NAMALWA (cell line): ENCODE measurements at regions not wholly inside any gene's neighbourhood (a gene's known extent, or its start where the extent isn't known, plus 50 kb on each side); places are given as distances from the start of the nearest gene placed in this dataset.
"Not testable (repeated sequence)": the region's sequence is repeated elsewhere in the genome, so short reads cannot be mapped to it uniquely, and the experiment has no call there.

Experiments used
- DNase-seq: peaks from one replicate; pipeline ENCODE4 v3.0.0-alpha.2; 2015; ENCODE audit warnings: low spot score

- DNase-seq = no peak
These were observed 163.6 kb upstream of the NDN start for GRCh38 chr15:23850666-23851065.

DNA sequence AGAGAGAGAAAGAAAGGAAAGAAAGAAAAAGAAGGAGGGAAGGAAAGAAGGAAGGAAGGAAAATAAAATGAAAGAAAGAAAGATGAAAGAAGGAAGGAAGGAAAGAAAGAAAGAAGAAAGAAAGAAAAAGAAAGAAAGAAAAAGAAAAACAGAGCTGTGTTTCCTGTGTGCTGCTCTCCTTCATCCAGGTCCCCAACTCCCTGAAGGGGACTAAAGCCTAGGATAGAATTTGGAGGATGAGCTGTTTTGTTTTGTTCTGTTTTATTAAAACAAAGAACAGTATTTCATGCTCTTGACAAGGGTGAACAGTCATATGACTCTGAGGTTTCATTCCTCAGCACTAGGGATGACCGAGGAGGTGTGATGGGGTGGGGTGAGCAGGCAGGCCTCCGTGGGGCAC lies 164.8 kb upstream of the NDN start:
- no peak for DNase-seq

GRCh38 chr15:23853286-23853685 lies 166.2 kb upstream of the NDN start:
- DNase-seq = no peak

GRCh38 chr15:23854203-23854911 lies 167.3 kb upstream of the NDN start:
- DNase-seq = no peak

DNA sequence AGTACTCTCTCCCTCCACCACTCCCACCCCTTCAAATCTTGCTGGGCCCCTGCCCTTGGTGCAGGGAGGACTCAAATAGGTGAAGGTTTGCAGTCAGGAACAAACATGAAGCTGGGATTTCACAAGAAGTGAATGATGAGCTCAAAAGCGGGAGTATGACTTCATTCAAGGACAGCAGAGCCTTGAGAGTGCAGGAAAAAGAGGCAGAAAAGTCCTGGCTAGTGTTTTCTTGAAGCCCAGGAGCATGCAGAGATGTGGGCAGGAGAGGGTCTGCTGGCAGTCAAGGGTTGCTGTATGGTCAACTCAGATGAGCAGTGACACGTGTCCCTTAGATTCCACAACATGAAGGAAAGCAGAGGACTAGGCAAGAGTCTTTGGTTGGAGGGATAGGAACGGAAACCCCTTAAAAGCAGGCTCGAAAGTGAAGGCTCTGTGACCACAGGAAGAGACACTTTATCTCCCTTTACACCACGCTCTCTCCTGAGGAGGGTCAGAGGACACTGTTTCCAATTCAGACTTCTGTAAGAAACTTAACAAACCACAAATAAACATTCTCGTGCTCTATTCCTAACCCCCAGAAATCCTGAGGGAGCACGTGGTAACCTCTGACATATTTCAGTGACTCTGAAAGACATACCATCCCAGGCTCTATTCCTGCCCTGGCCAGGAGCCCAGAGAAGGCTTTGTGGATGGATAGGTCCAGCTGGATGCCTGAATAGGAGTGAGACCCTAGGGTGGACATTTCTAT lies 168.0 kb upstream of the NDN start:
- no peak for DNase-seq

DNA sequence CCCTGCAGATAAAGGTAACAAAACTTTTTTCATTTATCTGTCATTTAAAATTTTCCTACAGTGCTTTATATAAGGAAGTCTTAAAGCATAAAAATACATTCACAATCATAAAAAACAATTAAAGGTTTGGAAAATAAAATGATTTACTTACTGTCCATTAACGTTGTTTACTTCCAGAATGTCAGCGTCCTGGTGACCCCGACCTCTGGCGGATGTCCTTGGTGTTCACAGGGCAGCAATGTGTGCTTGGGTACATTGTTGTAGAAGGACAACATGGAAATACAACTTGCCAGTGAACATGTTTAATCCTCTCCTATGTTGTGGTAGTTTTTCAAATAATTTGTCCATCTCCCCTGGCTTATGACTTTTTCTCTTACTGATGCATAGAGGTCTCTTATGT lies 168.8 kb upstream of the NDN start:
- DNase-seq = no peak

GRCh38 chr15:23857028-23857641 lies 170.0 kb upstream of the NDN start:
- DNase-seq = peak; percentile 63

GRCh38 chr15:23859008-23859407 lies 171.9 kb upstream of the NDN start:
- DNase-seq = no peak

- DNase-seq = no peak
These were observed 173.5 kb upstream of the NDN start for GRCh38 chr15:23860290-23861245.

DNA sequence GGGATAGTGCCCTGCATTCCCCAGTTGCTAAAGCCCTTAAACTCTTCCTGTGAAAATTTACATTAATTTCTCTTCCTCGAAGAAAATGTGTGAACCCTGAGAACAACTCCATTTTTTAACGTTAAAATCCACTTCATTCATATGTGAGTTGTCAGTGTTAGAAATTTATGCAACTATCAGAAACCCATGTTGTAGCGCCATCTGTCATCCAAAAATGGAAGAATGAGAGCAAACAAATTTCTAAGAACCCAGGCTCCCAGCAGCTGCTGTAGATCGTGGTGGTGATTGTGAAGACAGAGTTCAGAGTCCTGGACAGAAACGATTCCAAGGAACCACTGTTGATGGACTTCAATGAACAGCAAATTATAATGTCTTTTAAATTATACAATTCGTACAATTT lies 179.7 kb upstream of the NDN start:
- DNase-seq = peak; percentile 54

DNA sequence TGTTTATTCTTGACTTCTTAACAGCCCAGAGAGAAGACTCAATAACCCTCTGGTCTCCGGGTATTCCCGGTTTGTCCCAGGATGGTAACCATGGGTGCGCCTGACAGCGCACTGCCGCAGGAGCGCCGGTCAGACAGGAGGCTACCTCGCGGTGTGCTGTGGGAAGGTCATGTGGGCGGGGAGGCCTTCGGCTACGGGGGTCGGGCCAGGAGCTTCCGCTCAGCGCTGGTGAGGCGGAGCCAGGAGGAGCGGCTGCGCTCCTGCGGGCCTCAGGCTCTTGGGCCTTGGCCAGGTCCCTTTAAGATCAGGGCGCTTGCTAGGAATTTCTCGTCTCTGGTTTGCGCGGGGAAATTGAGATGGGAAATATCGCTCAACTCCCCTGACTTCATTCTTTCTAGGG lies 182.3 kb upstream of the NDN start:
- DNase-seq = no peak

DNA sequence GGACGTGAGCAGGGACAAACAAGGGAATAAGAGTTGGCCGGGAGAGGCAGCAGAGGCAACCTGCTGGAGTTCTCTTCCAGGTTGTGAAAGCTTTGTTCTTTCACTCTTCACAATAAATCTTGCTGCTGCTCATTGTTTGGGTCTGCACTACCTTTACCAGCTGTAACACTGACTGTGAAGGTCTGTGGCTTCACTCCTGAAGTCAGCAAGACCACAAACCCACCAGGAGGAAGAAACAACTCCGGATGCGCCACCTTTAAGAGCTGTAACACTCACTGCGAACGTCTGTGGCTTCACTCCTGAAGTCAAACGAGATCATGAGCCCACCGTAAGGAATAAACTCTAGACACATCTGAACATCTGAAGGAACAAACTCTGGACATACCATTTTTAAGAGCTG lies 186.5 kb upstream of the NDN start:
- not testable (repeated sequence) for DNase-seq

- DNase-seq = no peak
These were observed 190.7 kb upstream of the NDN start for GRCh38 chr15:23877502-23878412.

DNA sequence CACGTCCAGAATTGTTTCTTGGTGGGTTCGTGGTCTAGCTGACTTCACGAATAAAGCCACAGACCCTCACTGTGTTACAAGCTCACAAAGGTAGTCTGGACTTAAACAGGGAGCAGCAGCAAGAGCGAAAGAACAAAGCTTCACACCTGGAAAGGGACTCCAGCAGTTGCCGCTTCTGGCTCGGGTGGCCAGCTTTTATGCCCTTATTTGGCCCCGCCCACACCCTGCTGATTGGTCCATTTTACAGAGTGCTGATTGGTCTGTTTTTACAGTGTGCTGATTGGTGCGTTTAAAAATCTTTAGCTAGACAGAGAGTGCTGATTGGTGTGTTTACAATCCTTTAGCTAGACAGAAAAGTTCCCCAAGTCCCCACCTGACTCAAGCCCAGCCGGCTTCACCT lies 194.2 kb upstream of the NDN start:
- no peak for DNase-seq

- DNase-seq = no peak
These were observed 203.1 kb upstream of the NDN start for GRCh38 chr15:23890218-23890617.

- DNase-seq = no peak
These were observed 210.0 kb upstream of the NDN start for GRCh38 chr15:23897091-23897490.

DNA sequence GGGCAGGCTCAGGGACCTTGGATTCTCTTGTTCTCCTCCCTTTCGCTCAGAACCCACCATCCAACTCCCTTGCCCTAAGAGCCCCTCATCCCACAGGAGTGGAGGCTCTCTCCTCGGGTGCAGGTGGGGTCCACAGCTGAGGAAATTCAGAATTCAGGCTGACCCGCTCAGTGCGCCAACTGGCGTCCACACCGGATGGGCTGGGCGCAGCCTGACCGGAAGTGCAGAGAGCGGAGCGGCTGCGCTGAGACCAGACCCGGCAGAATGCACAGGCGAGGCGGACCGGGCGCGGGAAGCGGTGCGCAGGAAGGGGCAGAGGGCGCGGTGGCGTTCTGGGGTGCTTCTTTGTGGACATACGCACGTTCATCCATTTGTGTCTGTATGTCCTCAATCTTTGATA lies 210.4 kb upstream of the NDN start:
- DNase-seq = no peak

- DNase-seq = no peak
These were observed 222.9 kb upstream of the NDN start for GRCh38 chr15:23910030-23910429.

DNA sequence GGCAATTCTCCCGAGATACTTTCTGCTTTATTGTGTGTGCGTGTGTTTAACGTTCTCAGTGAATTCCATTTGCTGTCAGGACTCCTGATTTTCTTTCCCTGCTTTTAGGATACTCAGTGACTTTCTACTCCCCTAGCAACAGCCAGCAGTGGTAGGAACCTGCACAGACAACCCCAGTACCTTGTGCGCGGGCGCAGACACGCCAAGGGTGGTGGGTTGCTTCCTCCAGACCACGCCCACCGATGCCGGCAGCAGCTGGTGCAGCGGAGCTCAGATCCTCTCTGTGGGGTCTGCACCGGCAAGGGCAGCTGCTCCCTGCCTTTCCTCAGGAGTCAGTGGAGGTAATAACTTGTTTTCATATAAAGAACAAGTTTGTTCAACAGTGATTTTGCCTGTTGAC lies 225.1 kb upstream of the NDN start:
- no peak for DNase-seq

GRCh38 chr15:23913081-23913480 lies 226.0 kb upstream of the NDN start:
- no peak for DNase-seq

- no peak for DNase-seq
These were observed 226.5 kb upstream of the NDN start for GRCh38 chr15:23913635-23914034.
